Left ventricle myocardium inferior (tissue), 1 donor: ENCODE measurements at regions not wholly inside any gene's neighbourhood (a gene's known extent, or its start where the extent isn't known, plus 50 kb on each side); places are given as distances from the start of the nearest gene placed in this dataset.

ENCODE experiments used
- DNase-seq: peaks from one replicate; pipeline ENCODE4 v3.0.0-alpha.2; 2020
- H3K27ac ChIP-seq: fragments of 200-600 bp; replicated peaks from 2 replicates; pipeline ENCODE4 v1.8.0; 2021
- H3K27me3 ChIP-seq: fragments of 200-600 bp; 2 replicates; pipeline ENCODE4 v1.8.0; 2021; ENCODE audit warnings: low read depth
- H3K36me3 ChIP-seq: fragments of 200-600 bp; 2 replicates; pipeline ENCODE4 v1.8.0; 2021
- H3K4me1 ChIP-seq: fragments of 200-600 bp; 2 replicates; pipeline ENCODE4 v1.8.0; 2021
- H3K4me3 ChIP-seq: fragments of 200-600 bp; 2 replicates; pipeline ENCODE4 v1.8.0; 2021; ENCODE audit warnings: mild to moderate bottlenecking, moderate library complexity
- H3K9me3 ChIP-seq: fragments of 200-600 bp; replicated peaks from 2 replicates; pipeline ENCODE4 v1.8.0; 2021
- CTCF ChIP-seq: fragments of 200-600 bp; IDR thresholded peaks from 2 replicates; pipeline ENCODE4 v1.8.0; 2021; ENCODE audit warnings: antibody characterized with exemption, mild to moderate bottlenecking, borderline replicate concordance
- intact Hi-C: fragments of 100-400 bp; cut with micrococcal nuclease; formaldehyde crosslinking; loops from one replicate; pipeline ENCODE4 v1.11.0; 2022
- donor health status: DM: no; HTN: yes; CAD: no; lungs with severe emphysema.

DNA sequence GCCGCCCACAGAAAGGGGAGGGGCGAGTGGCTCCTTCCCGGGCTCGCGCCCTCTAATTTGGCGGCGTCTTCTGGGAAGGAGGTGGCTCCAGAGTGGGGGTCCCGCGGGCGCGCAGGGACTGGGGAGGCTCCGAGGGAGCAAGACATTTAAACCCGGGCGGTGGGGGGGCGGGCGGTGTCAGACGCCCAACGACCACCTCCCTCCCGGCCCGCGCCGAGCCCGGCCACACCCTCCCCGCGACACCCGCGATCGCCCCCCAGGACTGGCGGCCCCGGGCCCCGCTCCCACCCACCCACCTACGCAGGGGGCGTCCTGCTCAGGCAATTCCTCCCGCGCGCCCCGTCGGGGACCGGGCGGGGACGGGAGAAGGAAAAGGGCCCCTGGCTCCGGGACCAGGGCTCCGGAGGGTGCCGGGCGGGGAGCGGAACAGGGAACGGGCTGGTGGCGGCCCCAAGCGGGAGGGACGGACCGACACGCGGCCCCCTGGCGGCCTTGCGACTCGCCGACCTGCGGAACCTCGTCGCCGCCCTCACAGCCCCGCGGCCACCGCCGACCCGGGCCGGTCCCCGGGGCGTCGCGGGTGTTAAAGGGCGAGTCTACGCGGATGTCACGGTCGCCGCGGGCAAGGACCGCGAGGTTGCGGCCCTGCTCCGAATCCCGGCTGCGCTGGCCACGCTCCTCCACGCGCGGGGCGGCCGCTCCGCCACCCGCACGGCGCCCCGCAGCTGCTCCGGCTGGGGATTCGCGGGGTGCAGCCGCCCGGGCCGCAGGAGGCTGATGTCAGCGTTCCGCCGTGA lies 94.0 kb upstream of the FMN2 start:
- intact Hi-C loops = no loop called here
- TF ChIP-seq CTCF = no peak
- peaks cover 10% of the 10 kb centered on the region for H3K4me1 ChIP-seq
- H3K27ac ChIP-seq = no peak overlapping the region
- peaks cover 97% of the 10 kb centered on the region for H3K27me3 ChIP-seq
- H3K9me3 ChIP-seq = no peaks in the 10 kb centered on the region
- peak overlapping the region; percentile 47 for H3K4me3 ChIP-seq
- no peaks in the 10 kb centered on the region for H3K36me3 ChIP-seq
- DNase-seq = no peak

- H3K4me1 ChIP-seq = peaks cover 10% of the 10 kb centered on the region
- intact Hi-C loops = no loop called here
- H3K9me3 ChIP-seq = no peaks in the 10 kb centered on the region
- peak overlapping the region; percentile 47 for H3K4me3 ChIP-seq
- no peak overlapping the region for H3K27ac ChIP-seq
- H3K36me3 ChIP-seq = no peaks in the 10 kb centered on the region
- no peak for DNase-seq
- H3K27me3 ChIP-seq = peaks cover 97% of the 10 kb centered on the region
- no peak for TF ChIP-seq CTCF
Measured at GRCh38 chr1:239998312-239998649, 93.4 kb upstream of the FMN2 start.

GRCh38 chr1:239999170-239999569 lies 92.5 kb upstream of the FMN2 start:
- H3K27me3 ChIP-seq = peaks cover 99% of the 10 kb centered on the region
- H3K4me1 ChIP-seq = peaks cover 10% of the 10 kb centered on the region
- TF ChIP-seq CTCF = no peak
- DNase-seq = no peak
- no peak overlapping the region for H3K27ac ChIP-seq
- no peak overlapping the region for H3K4me3 ChIP-seq
- intact Hi-C loops = no loop called here
- H3K9me3 ChIP-seq = no peaks in the 10 kb centered on the region
- H3K36me3 ChIP-seq = no peaks in the 10 kb centered on the region

- Histone ChIP-seq H3K27me3 (peaks cover 95% of the 10 kb centered on the region), H3K9me3 (no peaks in the 10 kb centered on the region), H3K4me1 (peaks cover 10% of the 10 kb centered on the region), H3K27ac (no peak overlapping the region), H3K4me3 (no peak overlapping the region), H3K36me3 (no peaks in the 10 kb centered on the region)
- intact Hi-C loops = no loop called here
- DNase-seq = no peak
- TF ChIP-seq CTCF = no peak
Measured at GRCh38 chr1:240000634-240001033, 91.0 kb upstream of the FMN2 start.

- TF ChIP-seq CTCF = no peak
- DNase-seq = no peak
- Histone ChIP-seq H3K9me3 (no peaks in the 10 kb centered on the region), H3K4me3 (no peak overlapping the region), H3K36me3 (no peaks in the 10 kb centered on the region), H3K27ac (no peak overlapping the region), H3K27me3 (peaks cover 89% of the 10 kb centered on the region), H3K4me1 (peaks cover 10% of the 10 kb centered on the region)
- intact Hi-C loops = no loop called here
Measured at GRCh38 chr1:240001177-240001740, 90.4 kb upstream of the FMN2 start.
